ENCODE measurements at regions not wholly inside any gene's neighbourhood (a gene's known extent, or its start where the extent isn't known, plus 50 kb on each side); places are given as distances from the start of the nearest gene placed in this dataset.

DNA sequence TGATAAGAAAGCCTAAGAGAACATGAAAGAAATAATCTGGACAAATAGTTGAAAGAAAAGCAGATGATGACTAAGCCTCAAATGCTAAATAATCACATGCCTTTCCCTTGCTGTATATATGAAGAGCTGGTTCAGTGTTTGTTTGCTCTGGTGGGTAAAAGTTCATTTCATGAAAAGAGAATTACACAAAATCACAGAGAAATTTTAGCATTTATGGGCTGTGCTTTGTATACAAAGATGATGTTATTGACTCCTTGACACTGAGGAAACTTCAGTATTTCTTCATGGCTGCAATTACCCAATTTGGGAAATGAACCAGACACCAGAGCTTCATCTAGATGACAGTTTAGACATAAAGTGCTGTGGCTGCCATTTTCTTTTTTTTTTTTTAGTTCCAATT is 527.2 kb downstream of the NR2F1-AS1 start:
- TF ChIP-seq, protein P1, sequence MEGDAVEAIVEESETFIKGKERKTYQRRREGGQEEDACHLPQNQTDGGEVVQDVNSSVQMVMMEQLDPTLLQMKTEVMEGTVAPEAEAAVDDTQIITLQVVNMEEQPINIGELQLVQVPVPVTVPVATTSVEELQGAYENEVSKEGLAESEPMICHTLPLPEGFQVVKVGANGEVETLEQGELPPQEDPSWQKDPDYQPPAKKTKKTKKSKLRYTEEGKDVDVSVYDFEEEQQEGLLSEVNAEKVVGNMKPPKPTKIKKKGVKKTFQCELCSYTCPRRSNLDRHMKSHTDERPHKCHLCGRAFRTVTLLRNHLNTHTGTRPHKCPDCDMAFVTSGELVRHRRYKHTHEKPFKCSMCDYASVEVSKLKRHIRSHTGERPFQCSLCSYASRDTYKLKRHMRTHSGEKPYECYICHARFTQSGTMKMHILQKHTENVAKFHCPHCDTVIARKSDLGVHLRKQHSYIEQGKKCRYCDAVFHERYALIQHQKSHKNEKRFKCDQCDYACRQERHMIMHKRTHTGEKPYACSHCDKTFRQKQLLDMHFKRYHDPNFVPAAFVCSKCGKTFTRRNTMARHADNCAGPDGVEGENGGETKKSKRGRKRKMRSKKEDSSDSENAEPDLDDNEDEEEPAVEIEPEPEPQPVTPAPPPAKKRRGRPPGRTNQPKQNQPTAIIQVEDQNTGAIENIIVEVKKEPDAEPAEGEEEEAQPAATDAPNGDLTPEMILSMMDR (IDR thresholded peaks at IDR 0.05; ENCODE audit: low read depth, low read length), result no peak
- DNase-seq (ENCODE audit: extremely low read depth, low read depth), result no peak

DNA sequence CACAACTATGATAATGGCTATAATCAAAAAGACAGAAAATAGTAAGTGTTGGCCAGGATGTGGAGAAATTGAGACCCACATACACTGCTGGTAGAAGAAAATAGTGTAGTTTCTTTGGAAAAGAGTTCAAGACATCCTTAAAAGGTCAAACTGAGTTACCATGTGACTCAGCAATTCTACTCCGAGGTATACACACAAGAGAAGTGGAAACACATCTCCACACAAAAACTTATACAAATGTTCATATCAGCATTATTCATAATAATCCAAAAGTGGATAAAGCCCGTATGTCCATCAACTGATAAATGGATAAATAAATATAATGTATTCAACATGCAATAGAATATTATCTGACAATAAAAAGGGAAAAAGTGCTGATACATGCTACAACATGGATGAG is 532.2 kb downstream of the NR2F1-AS1 start:
- TF ChIP-seq, protein P1 (IDR thresholded peaks at IDR 0.05; ENCODE audit: low read depth, low read length), result no peak
- no peak for DNase-seq (ENCODE audit: extremely low read depth, low read depth)

- DNase-seq (ENCODE audit: extremely low read depth, low read depth), result no peak
- TF ChIP-seq, protein P1 (IDR thresholded peaks at IDR 0.05; ENCODE audit: low read depth, low read length), result no peak
These were observed 536.0 kb downstream of the NR2F1-AS1 start for GRCh38 chr5:93044859-93045666.

GRCh38 chr5:93039888-93040287 is 541.1 kb downstream of the NR2F1-AS1 start:
- DNase-seq (ENCODE audit: extremely low read depth, low read depth), result no peak
- TF ChIP-seq, protein P1 (IDR thresholded peaks at IDR 0.05; ENCODE audit: low read depth, low read length), result no peak

DNA sequence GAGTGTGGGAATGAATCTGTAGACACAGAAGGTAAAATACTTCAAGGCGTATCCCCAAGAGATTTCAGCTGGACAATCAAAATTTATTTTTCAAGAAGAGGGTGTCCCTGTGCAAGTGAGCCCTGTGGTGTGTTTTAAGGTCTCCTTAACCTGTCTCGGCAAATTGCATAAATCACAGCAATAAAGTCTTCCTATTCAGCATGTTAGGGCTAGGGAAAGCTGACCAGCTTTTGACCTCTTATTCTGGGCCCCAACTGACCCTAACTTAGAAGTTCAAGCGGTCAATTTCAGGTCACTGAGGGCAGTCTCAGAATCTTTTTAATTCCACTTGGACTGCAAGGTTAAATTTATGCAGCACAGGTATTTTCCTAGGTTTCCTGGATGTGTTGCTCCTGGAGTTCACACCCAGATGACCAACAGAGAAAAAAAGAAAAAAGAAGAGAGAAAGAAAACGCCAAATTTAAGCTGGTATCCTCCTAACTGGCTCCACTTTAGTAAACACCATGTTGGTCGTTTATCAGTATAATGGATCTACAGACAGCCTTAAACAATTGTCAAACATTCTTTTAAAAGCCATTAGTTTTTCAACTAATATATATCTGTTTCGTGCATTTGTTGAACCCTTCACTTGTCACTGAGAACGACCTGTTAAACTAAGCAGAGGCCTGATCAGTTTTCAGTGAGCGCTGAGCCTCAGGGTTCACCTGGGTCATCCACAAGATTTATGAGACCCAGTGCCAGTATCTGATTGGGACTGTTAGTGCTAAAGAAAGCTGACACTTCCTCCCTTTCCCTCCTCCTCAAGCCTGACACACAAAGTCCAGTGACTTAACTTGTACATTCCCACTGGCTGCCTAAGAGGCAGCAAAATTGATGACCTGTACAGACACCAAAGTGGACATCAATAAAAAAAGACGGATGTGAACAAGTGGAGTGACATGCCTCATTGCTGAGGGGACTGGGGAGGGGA is 546.1 kb downstream of the NR2F1-AS1 start:
- no peak for DNase-seq (ENCODE audit: extremely low read depth, low read depth)
- TF ChIP-seq, protein P1 (IDR thresholded peaks at IDR 0.05; ENCODE audit: low read depth, low read length), result no peak

GRCh38 chr5:93022796-93023447 is 558.1 kb downstream of the NR2F1-AS1 start:
- TF ChIP-seq, protein P1 (IDR thresholded peaks at IDR 0.05; ENCODE audit: low read depth, low read length), result no peak
- no peak for DNase-seq (ENCODE audit: extremely low read depth, low read depth)
